ENCODE measurements at regions not wholly inside any gene's neighbourhood (a gene's known extent, or its start where the extent isn't known, plus 50 kb on each side); places are given as distances from the start of the nearest gene placed in this dataset.

DNA sequence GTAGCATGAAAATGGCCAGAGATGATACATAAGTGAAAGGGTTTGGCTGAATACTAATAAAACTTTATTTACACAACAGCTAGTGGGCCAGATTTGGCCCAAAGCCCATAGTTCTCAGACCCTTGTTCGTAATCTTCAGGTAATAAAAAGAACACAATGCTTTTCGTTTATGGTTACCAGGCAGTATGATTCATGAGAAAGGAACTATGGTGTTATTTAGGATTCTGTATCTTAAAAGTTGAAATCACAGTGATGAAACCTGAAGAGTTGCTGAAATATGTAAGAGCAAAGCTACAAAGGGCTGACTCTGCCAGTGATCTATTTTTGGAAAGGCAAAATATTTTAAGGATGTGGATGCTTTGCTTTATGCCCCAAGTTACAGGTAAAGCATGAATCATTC, 192.7 kb downstream of the SMC2 start:
- Histone ChIP-seq H3K9ac (ENCODE audit: low read length in 3 of 3) (no peak overlapping the region), H3K9me3 (ENCODE audit: control insufficient read depth in 2 of 3, insufficient read depth in 1 of 3, low read length in 3 of 3) (no peaks in the 10 kb centered on the region), H3K4me3 (ENCODE audit: low read length in 3 of 3) (no peak overlapping the region), H3K36me3 (ENCODE audit: control insufficient read depth in 2 of 3, insufficient read depth in 3 of 3, low read length in 3 of 3) (no peaks in the 10 kb centered on the region), H3K27ac (ENCODE audit: low read depth in 2 of 2, low read length in 2 of 2) (no peak overlapping the region), H3K4me1 (ENCODE audit: control insufficient read depth in 2 of 3, insufficient read depth in 2 of 3, low read depth in 1 of 3, low read length in 3 of 3) (no peaks in the 10 kb centered on the region), H3K27me3 (ENCODE audit: control insufficient read depth, insufficient read depth, low read length) (no peaks in the 10 kb centered on the region)
- FAIRE-seq (no peak), DNase-seq (no peak)
- TF ChIP-seq CTCF (IDR thresholded peaks at IDR 0.05; ENCODE audit: borderline replicate concordance, extremely low read depth, insufficient read depth), result no peak
- intact Hi-C loops (cut with DNase I), result no loop called here

DNA sequence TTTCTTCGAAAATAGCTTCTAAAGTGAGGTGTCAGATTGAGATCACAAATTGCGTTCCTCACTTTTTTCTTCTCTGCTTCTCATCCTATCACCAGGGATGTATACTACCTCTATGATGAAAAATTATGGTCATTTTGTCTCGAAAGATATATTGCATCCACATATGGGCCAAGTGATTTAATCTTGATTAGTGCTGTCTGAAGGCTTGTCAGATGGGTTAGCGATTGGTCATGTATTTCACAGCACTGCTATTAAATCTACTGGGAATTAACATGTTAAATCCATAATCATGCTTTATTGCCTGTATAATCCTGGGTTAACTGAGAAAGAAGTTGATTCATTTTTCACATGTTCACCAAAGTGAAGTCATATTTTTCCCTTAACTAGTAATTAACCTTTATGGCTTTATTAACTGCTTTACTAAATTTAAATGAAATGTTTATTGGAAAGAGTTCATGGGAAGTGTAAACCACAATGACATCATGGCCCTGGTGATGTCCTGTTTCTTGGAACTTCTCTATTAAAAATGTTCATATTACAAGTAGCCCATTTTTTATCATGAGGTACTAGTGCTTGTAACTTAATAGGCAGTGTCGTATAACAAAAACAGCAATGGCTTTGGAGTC, 193.3 kb downstream of the SMC2 start:
- no peak for FAIRE-seq
- no peak overlapping the region for H3K9ac ChIP-seq (ENCODE audit: low read length in 3 of 3)
- H3K36me3 ChIP-seq (ENCODE audit: control insufficient read depth in 2 of 3, insufficient read depth in 3 of 3, low read length in 3 of 3), result no peaks in the 10 kb centered on the region
- TF ChIP-seq CTCF (IDR thresholded peaks at IDR 0.05; ENCODE audit: borderline replicate concordance, extremely low read depth, insufficient read depth), result no peak
- intact Hi-C loops (cut with DNase I), result no loop called here
- H3K4me1 ChIP-seq (ENCODE audit: control insufficient read depth in 2 of 3, insufficient read depth in 2 of 3, low read depth in 1 of 3, low read length in 3 of 3), result no peaks in the 10 kb centered on the region
- no peak overlapping the region for H3K27ac ChIP-seq (ENCODE audit: low read depth in 2 of 2, low read length in 2 of 2)
- no peaks in the 10 kb centered on the region for H3K27me3 ChIP-seq (ENCODE audit: control insufficient read depth, insufficient read depth, low read length)
- peak in 2 of 5 donors; percentile 35 to 78 for DNase-seq
- H3K4me3 ChIP-seq (ENCODE audit: low read length in 3 of 3), result no peak overlapping the region
- no peaks in the 10 kb centered on the region for H3K9me3 ChIP-seq (ENCODE audit: control insufficient read depth in 2 of 3, insufficient read depth in 1 of 3, low read length in 3 of 3)

DNA sequence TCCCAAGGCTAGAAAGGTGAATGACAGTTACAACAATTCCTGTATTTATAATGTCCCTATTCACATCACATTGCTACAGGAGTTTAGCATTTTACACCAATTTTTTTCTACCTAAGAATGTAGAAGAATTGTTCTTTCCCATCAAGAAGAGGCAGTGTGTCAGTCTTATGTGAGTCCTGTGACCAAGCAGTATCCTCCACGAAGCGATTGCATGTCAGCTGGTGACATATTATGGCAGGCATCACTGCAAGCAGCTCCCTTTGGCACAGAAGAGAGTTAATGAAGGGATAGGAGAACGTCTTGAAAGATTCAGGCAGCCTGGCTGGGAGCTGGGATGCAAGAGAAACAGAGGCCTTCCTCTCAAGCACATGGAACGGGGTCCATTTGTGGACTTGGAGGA, 199.8 kb downstream of the SMC2 start:
- no peaks in the 10 kb centered on the region for H3K36me3 ChIP-seq (ENCODE audit: control insufficient read depth in 2 of 3, insufficient read depth in 3 of 3, low read length in 3 of 3)
- TF ChIP-seq CTCF (IDR thresholded peaks at IDR 0.05; ENCODE audit: borderline replicate concordance, extremely low read depth, insufficient read depth), result no peak
- H3K27ac ChIP-seq (ENCODE audit: low read depth in 2 of 2, low read length in 2 of 2), result no peak overlapping the region
- intact Hi-C loops (cut with DNase I), result no loop called here
- H3K4me1 ChIP-seq (ENCODE audit: control insufficient read depth in 2 of 3, insufficient read depth in 2 of 3, low read depth in 1 of 3, low read length in 3 of 3), result no peaks in the 10 kb centered on the region
- no peaks in the 10 kb centered on the region for H3K27me3 ChIP-seq (ENCODE audit: control insufficient read depth, insufficient read depth, low read length)
- no peak overlapping the region for H3K9ac ChIP-seq (ENCODE audit: low read length in 3 of 3)
- H3K9me3 ChIP-seq (ENCODE audit: control insufficient read depth in 2 of 3, insufficient read depth in 1 of 3, low read length in 3 of 3), result no peaks in the 10 kb centered on the region
- FAIRE-seq (no peak), DNase-seq (no peak)
- H3K4me3 ChIP-seq (ENCODE audit: low read length in 3 of 3), result no peak overlapping the region

- no peak for TF ChIP-seq CTCF (IDR thresholded peaks at IDR 0.05; ENCODE audit: borderline replicate concordance, extremely low read depth, insufficient read depth)
- Histone ChIP-seq H3K36me3 (ENCODE audit: control insufficient read depth in 2 of 3, insufficient read depth in 3 of 3, low read length in 3 of 3) (no peaks in the 10 kb centered on the region), H3K4me1 (ENCODE audit: control insufficient read depth in 2 of 3, insufficient read depth in 2 of 3, low read depth in 1 of 3, low read length in 3 of 3) (no peaks in the 10 kb centered on the region), H3K4me3 (ENCODE audit: low read length in 3 of 3) (no peak overlapping the region), H3K9ac (ENCODE audit: low read length in 3 of 3) (no peak overlapping the region), H3K27ac (ENCODE audit: low read depth in 2 of 2, low read length in 2 of 2) (no peak overlapping the region), H3K27me3 (ENCODE audit: control insufficient read depth, insufficient read depth, low read length) (no peaks in the 10 kb centered on the region), H3K9me3 (ENCODE audit: control insufficient read depth in 2 of 3, insufficient read depth in 1 of 3, low read length in 3 of 3) (no peaks in the 10 kb centered on the region)
- DNase-seq (no peak), FAIRE-seq (no peak)
- intact Hi-C loops (cut with DNase I), result no loop called here
Observed at GRCh38 chr9:104300124-104300523, 203.9 kb upstream of the OR13F1 start.
